ENCODE measurements at regions not wholly inside any gene's neighbourhood (a gene's known extent, or its start where the extent isn't known, plus 50 kb on each side); places are given as distances from the start of the nearest gene placed in this dataset.

DNA sequence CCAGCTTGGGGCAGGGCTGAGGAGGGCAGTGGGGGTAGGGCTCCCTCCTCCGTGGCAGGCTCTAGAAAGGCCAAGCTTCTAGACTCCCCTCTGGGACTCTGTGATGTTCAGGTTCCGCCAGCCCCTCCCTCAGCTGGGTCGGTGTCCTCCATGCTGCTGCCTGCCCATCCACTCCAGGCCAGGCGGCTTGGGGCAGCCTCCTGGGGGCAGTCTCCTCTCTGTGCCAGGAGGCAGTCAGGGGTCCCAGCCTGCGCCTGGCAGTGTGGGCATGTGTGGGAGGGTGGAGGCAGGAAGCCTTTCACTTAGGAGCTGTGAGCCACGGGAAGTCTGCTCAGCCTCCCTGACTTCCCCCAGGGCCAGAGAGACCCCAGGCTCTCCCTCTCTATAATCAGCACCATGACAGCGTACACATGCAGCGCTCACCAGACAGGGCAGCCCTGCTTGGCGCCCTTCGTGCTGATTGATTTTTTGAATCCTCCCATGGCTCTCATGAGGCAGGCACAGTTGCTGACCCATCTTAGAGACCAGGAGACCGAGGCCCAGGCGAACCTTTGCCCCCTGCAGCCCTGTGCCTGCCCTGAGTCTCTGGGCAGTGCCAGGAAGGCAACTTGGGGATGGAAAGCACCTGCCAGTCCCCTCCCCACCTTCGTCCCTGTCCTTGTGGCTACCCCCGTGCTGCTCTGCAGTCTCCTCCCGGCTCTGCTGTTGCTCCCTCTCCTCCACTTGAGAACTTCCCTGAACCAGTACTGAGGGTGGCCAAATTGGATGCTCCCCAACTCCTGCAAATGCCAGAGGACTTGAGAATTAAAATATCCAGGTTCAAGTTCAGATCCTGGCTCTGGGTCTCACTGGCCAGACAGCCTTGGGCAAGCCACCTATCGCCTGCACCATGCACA is 234.7 kb upstream of the GSE1 start:
- no peak for DNase-seq (ENCODE audit: low spot score)

DNA sequence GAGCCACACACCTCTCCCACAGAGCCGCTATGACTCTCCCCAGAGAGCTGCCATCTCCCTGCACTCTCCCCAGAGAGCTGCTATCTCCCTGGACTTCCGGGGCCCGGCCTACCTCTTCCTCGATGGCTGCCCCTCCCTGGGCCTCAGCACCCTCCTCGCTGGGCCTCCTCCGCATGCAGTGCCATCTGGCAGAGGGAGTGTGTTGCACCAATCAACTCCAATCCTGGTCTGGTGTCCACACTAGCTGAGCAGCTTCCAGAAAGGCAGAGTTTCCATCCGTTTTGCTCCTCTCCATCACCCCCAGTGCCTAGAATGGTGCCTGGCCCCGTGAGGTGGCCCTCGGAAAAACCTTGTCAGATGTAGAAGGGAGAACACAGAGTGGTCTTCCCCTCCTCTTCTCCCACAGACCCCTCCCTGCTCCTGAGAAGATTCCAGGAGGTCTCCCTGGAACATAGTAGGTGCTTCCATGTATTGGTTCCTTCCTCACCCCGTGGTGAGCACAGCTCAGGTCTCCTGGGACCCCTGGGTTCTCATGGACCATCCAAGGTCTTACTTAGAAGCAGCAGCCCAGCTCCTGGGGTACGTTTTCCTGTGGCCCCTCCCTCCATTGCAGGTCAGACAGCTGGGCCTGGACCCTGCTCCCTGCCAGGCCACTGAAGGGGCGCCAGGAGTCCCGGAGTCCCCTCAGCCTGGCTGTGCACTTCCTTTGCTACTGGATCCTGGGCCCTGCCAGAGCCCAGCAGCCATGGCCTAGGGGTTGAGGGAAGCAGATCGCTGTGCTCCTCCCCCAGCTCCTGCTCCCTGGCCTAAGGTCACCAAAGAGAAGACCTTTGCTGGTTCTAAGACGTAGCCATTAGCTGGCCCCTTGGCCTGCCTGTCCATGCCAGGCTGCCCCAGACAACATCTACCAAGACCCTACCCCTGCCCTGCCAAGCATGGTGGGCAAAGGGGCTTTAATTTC is 233.8 kb upstream of the GSE1 start:
- DNase-seq (ENCODE audit: low spot score): no peak

DNA sequence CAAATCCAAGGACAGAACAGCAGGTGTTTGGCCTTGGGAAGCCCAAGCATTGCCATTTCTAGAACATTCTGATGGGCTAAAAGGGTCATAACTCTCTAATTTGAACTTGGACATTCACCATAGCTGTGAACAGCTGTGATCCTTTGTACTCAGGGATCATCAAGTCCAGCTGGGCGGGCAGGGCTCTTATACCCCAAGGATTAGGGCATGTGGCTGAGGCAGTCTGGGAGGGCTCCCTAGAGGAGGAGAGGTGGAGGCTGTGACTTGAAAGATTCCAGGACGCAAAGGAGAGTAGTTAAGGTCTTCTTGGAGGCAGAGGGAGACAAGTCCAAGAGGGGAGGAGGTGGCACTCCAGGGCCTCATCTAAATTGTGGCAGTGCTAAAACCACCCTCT is 233.1 kb upstream of the GSE1 start:
- no peak for DNase-seq (ENCODE audit: low spot score)

DNA sequence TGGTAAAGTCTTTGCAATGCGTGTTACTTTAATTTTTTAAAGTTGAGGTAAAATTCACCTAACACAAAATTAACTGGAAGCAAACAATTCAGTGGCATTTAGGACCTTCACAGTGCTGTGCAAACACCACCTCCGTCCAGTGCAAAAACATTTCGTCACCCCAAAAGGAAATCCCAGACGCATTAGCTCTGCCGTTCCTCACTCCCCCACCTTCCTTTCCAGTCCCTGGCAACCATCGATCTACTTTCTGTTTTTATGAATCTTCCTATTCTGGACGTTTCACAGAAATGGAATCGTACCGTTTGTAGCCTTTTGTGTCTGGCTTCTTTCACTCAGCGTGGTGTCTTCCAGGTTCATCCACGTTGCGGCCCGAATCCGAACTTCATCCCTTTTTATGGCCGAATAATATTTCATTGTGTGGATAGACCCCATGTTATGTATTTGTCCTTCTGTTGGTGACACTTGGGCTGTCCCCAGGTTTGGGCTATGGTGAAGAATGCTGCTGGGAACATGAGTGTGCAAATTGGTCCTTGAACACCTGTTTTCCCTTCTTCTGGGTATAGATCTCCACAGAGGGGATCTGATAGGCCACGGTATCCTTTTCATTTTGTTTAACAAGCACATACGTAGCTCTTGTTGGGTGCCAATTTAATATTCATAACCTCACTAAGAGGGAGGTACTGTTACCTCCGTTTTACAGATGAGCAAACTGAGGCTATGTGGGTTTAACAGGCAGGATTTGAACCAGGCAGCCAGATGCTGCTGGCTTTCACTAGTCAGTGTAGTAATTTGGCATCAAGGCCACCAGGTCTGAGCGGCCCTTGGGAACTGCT is 232.0 kb upstream of the GSE1 start:
- no peak for DNase-seq (ENCODE audit: low spot score)

DNA sequence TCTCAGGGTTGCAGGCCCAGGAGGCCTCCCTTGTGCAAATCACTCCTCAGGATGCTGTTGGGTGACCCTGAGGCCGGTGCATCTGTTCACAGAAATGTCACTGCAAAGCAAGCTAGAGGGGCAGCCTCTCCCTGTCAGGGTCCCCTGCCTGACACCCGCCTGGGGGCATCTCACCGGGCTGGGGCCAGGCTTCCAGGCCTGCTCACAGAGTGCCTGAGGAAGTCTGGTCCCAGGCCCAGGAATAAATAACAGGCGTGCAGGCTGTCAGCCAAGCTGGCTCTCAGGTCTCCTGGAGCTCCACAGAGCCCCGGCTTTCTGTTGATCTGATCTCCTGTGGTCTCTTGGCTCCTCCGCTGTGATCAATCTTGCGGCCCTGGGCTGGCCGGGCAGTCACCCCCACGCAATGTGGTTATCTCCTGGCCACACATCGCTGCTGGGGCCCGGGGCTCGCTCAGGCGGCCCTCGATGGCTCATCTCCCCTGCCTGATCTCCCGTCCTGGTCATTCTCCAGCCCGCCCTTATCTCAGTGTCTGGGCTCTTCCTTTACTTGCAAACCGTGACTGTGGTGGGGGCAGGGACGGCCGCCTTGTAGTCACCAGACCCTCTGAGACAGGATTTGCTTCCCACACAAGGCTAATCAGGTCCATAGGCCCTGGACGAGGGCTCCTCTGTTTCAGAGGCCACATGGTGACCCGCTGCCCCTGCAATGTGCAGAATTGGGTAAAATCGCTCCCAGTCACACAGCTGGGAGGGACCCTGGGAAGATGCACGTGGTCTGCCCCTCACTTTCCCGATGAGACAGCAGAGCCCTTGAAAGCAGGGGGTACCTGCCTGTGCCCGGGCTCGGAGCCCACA is 231.2 kb upstream of the GSE1 start:
- no peak for DNase-seq (ENCODE audit: low spot score)

DNA sequence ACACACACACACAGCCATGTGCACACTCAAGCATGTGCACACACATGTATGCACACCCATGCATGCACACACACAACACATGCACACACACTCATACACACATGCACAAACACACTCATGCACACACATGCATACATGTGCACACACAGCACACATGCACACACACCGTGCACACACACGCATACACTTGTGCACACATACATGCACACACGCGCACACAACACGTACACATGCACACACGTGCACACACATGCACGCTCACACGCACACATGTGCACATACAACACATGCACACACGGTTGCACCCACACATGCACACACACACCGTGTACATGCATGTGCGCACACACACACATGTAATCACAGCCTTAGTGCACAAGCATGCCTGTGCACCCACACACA is 230.4 kb upstream of the GSE1 start:
- no peak for DNase-seq (ENCODE audit: low spot score)

DNA sequence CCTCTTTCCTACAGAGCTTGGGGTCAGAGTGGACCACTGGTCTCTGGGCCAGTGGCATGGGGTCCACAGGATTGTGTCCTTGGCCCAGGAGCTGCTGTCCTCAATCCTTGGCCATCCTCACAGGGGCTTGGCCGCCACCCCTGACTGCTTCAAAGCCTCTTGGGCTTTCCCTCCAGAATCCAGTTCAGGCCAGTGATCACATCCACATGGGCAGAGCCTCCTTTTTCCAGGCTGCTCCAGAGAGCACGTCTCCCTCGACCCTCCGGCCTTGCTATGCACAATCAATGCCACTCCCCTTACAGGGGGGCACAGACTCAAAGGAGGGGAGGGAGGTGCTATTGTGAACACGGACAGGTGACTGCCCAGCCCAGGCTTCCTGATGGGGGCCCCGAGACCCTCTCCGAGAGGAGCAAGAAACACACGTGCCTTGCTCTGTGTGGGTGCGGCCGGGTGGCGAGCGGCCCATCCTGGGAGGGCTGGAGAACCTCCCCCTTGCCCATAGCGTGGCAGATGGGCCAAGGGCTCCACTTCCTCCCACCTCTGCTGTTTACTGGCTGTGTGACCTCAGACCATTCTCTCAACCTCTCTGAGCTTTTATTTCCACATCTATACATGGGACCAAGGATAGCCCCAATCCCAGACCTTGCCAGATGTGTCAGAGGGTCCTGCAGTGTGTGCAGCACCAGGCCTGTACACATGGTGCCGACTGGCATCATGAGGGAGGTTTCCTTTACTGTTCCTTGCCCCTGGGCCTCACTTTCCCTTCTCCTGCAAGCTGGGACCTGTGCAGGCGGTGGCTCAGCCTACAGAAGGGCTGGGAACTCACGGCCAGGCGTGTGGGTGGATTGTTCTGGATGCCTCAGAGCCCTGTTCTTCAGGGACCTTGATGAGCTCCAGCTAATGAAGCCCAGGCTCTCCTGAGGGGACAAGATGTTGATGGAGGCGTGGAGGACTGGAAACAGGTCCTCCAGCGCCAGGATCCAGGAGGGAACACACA is 229.0 kb upstream of the GSE1 start:
- DNase-seq (ENCODE audit: low spot score): no peak

DNA sequence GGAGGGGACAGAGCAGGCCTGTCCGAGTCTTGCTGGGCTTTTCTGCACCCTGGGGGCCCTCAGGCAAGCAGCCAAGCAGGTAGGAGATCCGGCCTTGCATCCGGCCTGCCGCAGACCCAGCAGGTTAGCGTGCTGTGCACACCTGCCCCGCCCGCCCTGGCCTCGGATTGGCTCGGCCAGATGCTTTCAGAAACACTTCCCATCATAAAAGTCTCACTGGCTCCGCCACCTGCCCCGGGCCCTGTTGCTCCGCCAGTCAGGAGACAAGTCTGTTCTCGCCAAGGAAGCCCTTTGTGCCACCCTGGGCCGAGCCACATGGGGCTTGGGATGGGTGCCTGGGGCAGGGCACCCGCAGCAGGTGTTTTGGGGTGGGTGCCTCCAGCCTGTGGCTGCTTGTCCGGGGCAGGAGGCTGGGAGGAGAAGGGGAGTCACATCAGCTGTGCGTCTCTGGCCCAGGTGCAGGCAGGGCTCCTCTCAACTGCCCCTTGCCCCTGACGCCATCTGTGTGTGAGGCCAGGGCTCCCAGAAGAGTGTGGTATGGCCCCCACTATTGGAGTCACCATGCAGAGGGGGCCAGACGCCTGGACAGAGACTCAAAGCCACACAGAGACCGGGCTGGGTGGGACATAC is 228.2 kb upstream of the GSE1 start:
- peak; percentile 15 for DNase-seq (ENCODE audit: low spot score)

DNA sequence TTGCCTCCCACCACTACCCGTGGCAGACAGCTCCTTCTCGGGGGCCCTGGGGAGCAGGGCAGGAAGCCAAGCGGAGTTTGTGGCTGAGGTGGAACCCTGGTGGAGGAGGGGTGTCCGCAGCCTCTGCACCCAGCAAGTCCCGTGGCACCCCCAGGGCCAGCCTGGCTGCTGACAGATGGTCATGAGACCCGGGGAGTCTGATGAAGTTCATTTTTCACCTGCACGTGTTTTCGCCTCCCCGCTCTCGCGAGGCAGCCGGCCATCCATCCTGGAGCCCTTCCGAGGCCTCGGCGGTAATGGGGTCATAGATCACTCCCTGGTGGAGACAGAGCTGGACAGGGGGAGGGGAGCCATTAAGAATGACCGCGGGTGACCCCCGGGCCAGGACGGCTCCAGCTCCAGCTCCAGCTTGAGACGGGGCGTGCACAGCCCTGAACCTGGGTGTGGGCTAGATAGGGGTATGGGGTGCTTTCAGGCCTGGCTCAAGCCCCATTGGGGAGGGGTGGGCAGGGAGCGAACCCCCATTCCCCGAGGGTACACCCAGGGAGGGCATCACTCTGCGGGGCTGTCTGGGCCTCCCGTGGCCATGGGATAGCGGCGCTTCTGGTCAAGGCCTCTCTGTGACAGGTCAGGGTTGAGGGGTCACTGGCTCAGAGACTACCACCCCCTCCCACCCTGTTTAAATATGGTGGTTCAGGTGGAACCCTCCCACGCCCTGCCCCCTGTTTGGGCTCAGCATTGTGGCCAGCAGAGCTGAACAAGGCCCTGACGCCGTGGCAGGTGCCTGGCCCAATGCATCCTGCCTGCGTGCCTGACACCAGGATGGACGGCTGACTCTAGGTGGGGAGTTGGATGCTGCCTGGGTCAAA is 227.4 kb upstream of the GSE1 start:
- no peak for DNase-seq (ENCODE audit: low spot score)

DNA sequence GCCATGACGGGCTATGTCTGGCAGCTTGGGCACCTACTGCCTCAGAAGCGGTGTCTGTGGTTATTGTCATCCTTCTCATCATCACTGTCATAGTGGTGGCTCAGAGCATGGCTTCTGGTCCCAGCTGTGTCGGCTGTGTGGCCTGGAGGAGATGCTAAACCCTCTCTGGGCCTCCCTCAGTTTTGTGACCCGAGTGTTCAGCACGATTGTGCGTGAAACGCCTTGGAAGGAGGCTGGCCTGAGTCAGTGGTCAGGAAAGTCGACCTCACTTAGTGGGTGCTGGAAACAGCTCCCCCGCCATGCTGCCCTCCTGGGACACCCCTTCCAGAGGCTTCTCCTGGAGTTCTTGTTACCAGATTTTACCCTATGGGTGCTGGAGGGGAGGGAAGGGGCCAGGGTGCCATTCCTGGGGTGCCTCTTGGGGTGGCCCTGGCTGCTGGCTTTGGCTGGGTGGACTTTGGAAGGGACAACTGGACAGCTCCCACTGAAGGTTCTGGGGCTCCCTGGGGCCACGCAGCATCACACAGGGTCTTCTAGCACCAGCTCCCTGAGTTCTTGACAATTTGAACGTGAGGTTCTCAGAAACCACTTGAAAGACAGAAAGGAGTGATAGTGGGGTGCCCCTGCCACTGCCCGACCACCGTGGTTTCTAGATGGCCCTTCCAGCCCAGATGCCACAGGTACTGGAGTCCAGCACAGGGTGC is 226.5 kb upstream of the GSE1 start:
- DNase-seq (ENCODE audit: low spot score): no peak

DNA sequence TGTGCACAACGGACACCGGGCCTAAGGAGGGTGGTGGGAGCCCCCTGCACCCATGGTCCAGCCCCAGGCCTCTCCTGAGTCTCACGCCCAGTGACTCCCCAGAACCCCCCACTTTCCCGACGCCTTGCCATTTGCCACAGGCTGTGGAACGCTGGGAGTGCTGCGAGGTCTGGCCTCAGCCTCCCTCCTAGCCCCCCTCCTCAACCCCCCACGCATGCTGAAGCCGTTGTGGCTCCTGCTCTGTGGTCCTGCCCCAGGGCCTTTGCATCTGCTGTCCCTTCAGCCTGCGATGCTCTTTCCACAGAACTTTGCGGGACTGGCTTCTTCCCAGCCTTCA is 226.0 kb upstream of the GSE1 start:
- DNase-seq (ENCODE audit: low spot score): no peak

DNA sequence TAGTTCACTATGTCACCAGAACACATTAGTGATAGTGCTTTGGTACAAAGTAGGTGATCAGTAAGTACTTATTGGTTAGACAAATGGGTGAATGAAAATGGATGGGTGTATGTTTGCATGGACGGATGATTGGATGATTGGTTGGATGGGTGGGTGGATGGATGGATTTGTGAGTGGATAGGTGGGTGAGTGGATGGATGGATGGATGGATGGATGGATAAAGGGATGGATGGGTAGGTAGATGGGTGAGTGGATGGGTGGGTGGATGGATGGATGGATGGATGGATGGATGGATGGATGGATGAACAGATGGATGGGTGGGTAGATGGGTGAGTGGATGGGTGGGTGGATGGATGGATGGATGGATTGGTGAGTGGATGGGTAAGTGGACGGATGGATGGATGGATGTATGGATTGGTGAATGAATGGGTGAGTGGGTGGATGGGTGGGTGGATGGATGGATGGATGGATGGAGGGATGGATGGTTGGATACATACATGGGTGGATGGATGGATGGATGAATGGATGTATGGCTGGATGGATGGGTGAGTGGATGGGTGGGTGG is 225.3 kb upstream of the GSE1 start:
- no peak for DNase-seq (ENCODE audit: low spot score)

DNA sequence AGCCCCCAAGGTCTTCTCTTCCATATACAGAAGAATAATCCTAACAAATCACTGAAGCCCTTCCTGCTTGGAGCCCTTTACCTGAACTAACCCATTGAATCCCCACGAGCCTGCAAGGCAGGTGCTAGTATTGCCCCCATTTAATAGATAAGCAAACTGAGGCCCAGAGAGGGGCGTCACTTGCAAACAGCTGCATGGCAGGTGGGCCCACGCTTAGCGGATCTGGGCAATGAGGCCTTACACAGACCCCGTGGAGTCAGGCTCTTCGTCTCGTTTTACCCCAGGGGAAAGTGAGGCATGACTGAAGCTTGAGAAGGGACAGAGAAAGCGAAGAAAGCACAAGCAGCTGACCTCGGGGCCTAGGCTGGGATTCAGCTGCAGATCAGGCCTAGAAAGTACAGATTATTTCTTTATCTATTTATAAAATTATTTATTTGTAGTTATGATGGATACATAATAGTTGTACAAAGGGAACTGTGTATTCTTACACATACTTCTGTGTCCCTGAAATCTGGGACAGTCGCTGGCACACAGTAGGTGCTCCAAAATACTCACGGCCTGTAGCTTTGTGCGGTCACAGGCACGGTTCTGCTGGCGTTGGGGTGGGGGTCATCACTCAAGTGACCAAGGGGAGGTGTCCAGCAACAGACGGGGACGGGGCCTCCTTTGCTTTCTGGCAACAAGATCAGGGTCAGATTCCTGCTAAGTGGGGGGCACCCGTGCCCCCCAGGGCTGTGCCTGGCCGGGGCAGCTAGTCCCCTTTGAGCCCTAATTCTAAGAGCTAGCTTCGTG is 223.2 kb upstream of the GSE1 start:
- DNase-seq (ENCODE audit: low spot score): no peak

DNA sequence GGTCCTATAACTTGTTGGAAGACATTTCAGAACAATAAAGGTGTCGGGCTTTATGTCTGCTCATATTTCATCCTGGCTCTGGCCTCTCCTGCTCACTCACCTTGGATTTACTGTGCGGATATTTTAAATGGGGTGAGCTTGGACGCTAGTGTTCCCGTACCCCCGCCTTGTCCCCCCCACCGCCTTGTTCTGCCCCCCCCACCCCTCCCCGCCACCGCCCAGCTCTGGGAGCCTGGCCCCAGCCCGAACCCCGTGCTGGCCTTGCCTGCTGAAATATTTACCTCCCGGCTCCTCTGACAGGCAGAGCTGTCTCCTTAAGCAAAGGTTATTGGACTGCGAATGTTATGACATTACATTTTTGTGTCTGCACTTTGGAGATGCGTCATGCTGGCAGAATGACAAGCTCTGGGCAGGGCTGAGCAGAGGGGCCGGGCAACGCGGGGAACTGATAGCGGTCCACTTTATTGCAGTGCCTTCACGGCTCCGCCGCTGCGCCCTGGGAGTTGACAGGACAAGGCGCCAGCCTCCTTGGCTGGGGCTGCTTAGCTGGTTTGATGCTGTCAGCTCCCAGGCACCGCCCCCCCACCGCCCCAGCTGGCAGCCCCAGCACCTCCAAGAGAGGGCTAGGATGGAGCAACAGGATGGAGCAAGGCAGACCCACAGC is 222.5 kb upstream of the GSE1 start:
- peak; percentile 88 for DNase-seq (ENCODE audit: low spot score)

DNA sequence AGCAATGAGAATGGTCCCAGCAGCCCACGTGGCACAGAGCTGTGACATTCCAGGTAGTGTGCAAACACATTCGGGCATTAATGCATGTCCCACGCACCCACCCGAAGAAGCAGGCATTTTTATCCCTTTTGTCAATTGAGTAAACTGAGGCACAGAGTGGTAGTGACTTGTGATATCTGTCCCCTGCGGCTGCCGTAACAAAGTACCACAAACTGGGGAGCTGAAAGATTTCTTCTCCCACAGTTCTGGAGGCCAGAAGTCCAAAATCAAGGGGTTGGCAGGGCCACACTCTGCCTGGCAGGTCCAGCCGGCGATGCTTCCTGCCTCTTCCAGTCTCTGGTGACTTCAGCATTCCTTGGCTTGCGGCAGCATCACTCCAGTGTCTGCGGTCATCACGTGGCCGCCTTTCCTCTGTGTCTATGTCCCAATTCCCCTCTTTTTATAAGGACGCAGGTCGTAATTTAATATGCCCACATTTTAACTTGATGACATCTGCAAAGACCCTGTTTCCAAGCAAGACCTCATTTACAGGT is 221.9 kb upstream of the GSE1 start:
- DNase-seq (ENCODE audit: low spot score): no peak

Data from kidney tubule cell (primary cell).